Fibroblast of lung (primary cell): ENCODE measurements at regions not wholly inside any gene's neighbourhood (a gene's known extent, or its start where the extent isn't known, plus 50 kb on each side); places are given as distances from the start of the nearest gene placed in this dataset.

Experiments
- EZH2 ChIP-seq: IDR thresholded peaks from 2 replicates; pipeline ENCODE4 v1.5.1; 2012; ENCODE audit warnings: low read length, control low read depth, mild to moderate bottlenecking; ENCODE audit errors: missing control alignments
- TF ChIP-seq, protein P1 (sequence below), 2 donors: IDR thresholded peaks in 1 of 2; conservative IDR thresholded peaks in 1 of 2; 1 replicate in 1 of 2; 2 replicates in 1 of 2; pipeline ENCODE4 v1.5.1; 2011 to 2012; ENCODE audit warnings: low read length in 2 of 2, control low read depth in 1 of 2, inconsistent platforms in 1 of 2, low read depth in 1 of 2, mild to moderate bottlenecking in 1 of 2

DNA sequence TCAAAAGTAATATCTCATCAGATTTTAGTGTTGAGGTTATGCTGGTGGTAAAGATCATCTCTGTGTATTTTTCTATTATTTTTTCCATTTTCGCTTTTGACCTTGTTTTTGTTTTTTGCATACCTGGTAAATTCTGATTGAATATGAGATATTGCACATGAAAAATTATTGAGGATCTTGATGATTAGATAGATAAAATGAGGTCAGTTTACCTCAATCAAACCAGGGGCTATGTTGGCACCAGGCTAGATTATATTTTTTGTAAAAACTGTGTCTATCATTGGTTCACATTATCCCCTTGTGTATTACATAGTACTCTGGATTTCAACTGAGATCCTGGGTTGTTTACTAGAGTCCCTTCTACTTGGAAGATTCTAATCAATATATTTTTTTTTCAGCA is 774.9 kb upstream of the ZNF608 start:
- no peak for TF ChIP-seq EZH2
- TF ChIP-seq, protein P1, sequence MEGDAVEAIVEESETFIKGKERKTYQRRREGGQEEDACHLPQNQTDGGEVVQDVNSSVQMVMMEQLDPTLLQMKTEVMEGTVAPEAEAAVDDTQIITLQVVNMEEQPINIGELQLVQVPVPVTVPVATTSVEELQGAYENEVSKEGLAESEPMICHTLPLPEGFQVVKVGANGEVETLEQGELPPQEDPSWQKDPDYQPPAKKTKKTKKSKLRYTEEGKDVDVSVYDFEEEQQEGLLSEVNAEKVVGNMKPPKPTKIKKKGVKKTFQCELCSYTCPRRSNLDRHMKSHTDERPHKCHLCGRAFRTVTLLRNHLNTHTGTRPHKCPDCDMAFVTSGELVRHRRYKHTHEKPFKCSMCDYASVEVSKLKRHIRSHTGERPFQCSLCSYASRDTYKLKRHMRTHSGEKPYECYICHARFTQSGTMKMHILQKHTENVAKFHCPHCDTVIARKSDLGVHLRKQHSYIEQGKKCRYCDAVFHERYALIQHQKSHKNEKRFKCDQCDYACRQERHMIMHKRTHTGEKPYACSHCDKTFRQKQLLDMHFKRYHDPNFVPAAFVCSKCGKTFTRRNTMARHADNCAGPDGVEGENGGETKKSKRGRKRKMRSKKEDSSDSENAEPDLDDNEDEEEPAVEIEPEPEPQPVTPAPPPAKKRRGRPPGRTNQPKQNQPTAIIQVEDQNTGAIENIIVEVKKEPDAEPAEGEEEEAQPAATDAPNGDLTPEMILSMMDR (conservative IDR thresholded peaks at IDR 0.05 in 1 of 2, IDR thresholded peaks at IDR 0.05 in 1 of 2; ENCODE audit: low read depth in 1 of 2, low read length in 2 of 2), result no peak
